Naive thymus-derived CD8-positive, alpha-beta T cell (primary cell): ENCODE measurements at regions not wholly inside any gene's neighbourhood (a gene's known extent, or its start where the extent isn't known, plus 50 kb on each side); places are given as distances from the start of the nearest gene placed in this dataset.

Source experiments
- ATAC-seq, 2 donors: fragments of 150-1000 bp; cut with Tn5 transposase in 1 of 2; sonication (Bioruptor Pico), chemical (Tn5 transposase) in 1 of 2; 1 replicate in 1 of 2; 2 replicates in 1 of 2; pipeline ENCODE4 v1.10.0; 2021; ENCODE audit warnings: mild to moderate bottlenecking in 2 of 2, moderate library complexity in 2 of 2
- POLR2A ChIA-PET: fragments of 350-600 bp; sonication (Branson Sonifier 250); formaldehyde crosslinking; loops from one replicate; lab custom pipeline; 2021; ENCODE audit warnings: antibody characterized with exemption; lab: Charles Lee
- DNase-seq, 10 donors: peaks; one replicate each; pipeline versions ENCODE4 v3.0.0 to v3.0.0-alpha.2; 2020 to 2022
- H3K27ac Mint-ChIP-seq, 10 donors: one replicate each; pipeline ENCODE4 v1.8.0; 2020 to 2022; ENCODE audit warnings: mild to moderate bottlenecking in 10 of 10, mixed read lengths in 10 of 10, moderate library complexity in 4 of 10, inconsistent platforms in 1 of 10
- H3K27me3 Mint-ChIP-seq, 5 donors: one replicate each; pipeline ENCODE4 v1.8.0; 2021 to 2022; ENCODE audit warnings: mixed read lengths in 5 of 5
- H3K36me3 Mint-ChIP-seq, 3 donors: one replicate each; pipeline ENCODE4 v1.8.0; 2020 to 2022; ENCODE audit warnings: mixed read lengths in 3 of 3, mild to moderate bottlenecking in 2 of 3, inconsistent platforms in 1 of 3
- H3K4me1 Mint-ChIP-seq, 4 donors: one replicate each; pipeline ENCODE4 v1.8.0; 2021 to 2022; ENCODE audit warnings: mixed read lengths in 4 of 4
- H3K4me3 Mint-ChIP-seq, 10 donors: one replicate each; pipeline ENCODE4 v1.8.0; 2020 to 2022; ENCODE audit warnings: mild to moderate bottlenecking in 10 of 10, mixed read lengths in 10 of 10, moderate library complexity in 6 of 10, inconsistent platforms in 1 of 10
- H3K9me3 Mint-ChIP-seq, 9 donors: one replicate each; pipeline ENCODE4 v1.8.0; 2020 to 2022; ENCODE audit warnings: mixed read lengths in 9 of 9, mild to moderate bottlenecking in 3 of 9, inconsistent platforms in 1 of 9, moderate library complexity in 1 of 9

DNA sequence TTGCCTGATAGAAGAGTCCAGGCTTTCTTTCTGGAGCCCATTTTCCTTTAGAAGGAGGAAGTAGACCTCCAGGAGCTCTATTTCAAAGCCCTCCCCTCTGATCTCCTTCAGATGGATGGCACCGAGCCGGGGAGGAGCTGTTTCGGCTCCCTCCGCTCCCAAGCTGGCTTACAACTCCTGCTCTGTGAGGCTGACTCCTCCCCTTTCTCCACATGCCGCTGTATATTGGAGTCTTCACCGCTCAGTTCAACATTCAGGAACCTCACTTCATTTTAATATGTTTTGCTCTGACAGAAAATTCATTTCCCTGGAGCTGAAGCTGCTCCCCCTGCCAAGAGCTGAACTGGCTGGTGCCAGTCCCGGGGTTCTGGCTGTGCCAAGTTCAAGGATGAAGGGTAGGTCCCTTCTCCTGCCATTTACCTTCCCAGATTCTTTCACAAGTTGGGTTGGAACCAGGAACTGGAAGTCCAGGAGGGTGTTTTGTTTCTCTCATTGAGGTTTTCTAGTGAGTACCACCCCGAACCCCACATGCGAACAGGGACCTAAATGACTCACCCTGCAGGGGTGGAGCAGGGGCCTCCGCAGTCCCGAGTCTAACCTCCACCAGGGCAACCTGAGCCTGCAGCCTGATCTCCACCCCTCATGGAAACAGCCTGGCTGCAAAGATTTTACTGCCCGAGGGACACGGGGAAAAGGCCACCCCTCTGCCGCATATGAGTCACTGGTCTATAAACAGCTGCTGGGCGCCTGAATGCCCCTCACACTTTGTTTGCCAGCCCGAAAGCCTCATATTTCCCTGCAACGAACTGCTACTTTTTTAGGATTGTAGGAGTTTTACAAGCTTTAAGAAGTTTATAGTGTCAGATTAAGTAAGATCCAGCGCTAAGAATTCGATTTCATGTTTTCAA, 68.6 kb upstream of the FOXA2 start:
- DNase-seq (peak in 1 of 10 donors; percentile 55), ATAC-seq (no peak)
- peaks cover 0 to 6% (median 2%) of the 10 kb centered on the region in 5 donors for H3K27me3 Mint-ChIP-seq
- H3K4me3 Mint-ChIP-seq, result no peak overlapping the region
- POLR2A ChIA-PET, result no interaction called here
- no peaks in the 10 kb centered on the region for H3K4me1 Mint-ChIP-seq
- H3K9me3 Mint-ChIP-seq, result peaks cover 0 to 12% (median 2%) of the 10 kb centered on the region in 9 donors
- H3K36me3 Mint-ChIP-seq, result no peaks in the 10 kb centered on the region
- no peak overlapping the region for H3K27ac Mint-ChIP-seq

DNA sequence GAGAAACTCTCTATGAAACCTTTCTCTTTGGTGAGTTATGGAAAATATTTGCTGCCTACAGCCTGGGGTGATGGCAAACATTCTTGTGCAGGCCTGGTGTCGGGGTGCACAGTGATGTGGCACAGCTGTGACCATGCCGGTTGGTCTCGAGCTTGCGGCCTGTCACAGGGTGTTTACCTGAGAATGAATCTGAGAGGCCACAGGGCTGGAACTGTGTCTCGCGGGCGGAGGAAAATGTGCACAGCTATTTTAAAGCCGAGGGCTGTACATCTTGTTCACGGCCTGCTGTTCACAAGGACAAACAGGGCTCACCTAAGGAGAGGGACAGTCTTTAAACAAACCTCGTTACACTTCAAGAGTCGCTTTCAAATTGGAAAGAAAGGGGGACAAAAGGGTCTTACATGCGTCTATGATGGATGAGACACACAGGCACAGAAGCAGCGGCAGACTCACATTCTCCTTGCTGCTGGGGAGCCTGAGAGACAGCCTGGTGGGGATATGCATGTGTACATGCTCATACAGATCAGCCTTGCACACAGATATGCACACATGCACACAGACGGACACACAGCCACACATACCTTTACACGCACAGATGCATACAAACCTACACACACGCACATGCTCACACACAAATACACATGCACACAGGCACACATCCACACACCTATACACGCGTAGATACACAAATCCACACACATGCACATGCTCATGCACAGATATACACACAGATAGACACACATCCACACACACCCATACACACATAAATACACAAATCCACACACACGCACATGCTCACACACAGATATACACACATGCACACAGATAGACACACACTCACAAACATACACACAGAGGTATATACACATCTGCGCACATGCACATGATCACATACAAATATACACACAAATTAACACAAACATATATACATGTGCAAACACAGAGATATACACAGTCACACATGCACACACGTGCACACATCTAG, 69.6 kb upstream of the FOXA2 start:
- H3K4me3 Mint-ChIP-seq, result no peak overlapping the region
- no peaks in the 10 kb centered on the region for H3K36me3 Mint-ChIP-seq
- DNase-seq (no peak), ATAC-seq (no peak)
- peaks cover 0 to 6% (median 2%) of the 10 kb centered on the region in 5 donors for H3K27me3 Mint-ChIP-seq
- H3K9me3 Mint-ChIP-seq, result peaks cover 0 to 4% (median 2%) of the 10 kb centered on the region in 9 donors
- no peak overlapping the region for H3K27ac Mint-ChIP-seq
- no peaks in the 10 kb centered on the region for H3K4me1 Mint-ChIP-seq
- POLR2A ChIA-PET, result no interaction called here

DNA sequence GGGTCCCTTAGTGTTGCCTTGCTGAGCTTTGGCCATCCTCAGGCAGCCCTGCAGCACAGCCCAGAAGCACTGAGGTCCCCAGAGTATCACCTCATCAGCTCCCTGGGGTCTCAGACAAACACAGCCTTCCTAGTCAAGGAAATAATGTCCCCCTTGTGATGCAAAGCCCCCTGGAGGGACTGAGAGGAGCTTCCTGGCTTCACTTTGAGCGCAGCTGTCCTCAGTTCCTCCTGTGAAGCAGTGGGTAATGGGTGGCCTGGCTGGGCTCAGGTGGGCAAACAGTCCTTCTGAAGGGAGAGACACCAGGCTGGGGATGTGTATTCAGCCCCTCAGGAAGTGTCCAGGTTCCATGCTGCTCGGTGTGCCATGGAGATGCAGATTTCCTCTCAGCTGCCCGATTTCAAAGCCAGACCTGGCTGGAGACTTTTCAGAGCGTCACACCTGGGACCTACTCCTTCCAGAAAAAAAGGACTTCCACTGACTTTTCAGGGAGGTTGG, 79.2 kb upstream of the FOXA2 start:
- H3K27me3 Mint-ChIP-seq, result peaks cover 0 to 15% (median 11%) of the 10 kb centered on the region in 5 donors
- DNase-seq (no peak), ATAC-seq (no peak)
- no peaks in the 10 kb centered on the region for H3K4me1 Mint-ChIP-seq
- peaks cover 0 to 13% (median 8%) of the 10 kb centered on the region in 9 donors for H3K9me3 Mint-ChIP-seq
- no peak overlapping the region for H3K27ac Mint-ChIP-seq
- POLR2A ChIA-PET, result no interaction called here
- H3K36me3 Mint-ChIP-seq, result no peaks in the 10 kb centered on the region
- H3K4me3 Mint-ChIP-seq, result no peak overlapping the region

DNA sequence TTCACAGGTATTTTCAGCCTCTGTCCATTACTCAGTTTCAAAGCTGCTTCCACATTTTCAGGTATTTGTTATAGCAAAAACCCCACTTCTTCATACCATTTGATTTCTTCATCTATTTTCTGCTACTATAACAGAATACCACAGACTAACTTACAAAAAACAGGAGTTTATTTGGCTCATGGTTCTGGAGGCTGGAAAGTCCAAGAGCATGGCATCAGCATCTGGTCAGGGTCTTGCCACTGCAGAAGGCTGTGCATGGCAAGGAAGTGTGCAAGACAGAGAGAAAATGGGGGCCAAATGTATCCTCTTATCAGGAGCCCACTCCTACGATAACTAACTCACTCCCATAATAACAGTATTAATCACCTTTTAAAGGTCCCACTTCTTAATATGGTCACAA, 82.8 kb upstream of the FOXA2 start:
- Mint-ChIP-seq H3K27me3 (peaks cover 2 to 24% (median 15%) of the 10 kb centered on the region in 5 donors), H3K36me3 (peaks cover 0 to 9% (median 0%) of the 10 kb centered on the region in 3 donors), H3K9me3 (peaks cover 4 to 33% (median 23%) of the 10 kb centered on the region in 9 donors), H3K4me3 (no peak overlapping the region), H3K4me1 (no peaks in the 10 kb centered on the region), H3K27ac (no peak overlapping the region)
- DNase-seq (no peak), ATAC-seq (no peak)
- POLR2A ChIA-PET, result no interaction called here

DNA sequence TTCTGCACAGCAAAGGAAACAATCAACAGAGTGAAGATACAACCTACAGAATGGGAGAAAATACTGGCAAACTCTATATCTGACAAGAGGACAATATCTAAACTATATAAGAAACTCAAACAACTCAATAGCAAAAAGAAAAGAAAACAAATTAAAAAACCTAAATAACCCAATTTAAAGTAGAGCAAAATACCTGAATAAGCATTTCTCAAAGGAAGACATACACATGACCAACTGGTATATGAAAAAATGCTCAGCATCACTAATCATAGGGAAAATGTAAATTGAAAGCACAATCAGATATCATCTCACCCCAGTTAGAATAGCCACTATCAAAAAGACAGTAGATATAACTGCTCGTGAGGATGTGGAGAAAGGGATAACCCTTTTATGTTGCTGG, 87.8 kb upstream of the FOXA2 start:
- Mint-ChIP-seq H3K4me3 (no peak overlapping the region), H3K27me3 (peaks cover 2 to 15% (median 6%) of the 10 kb centered on the region in 5 donors), H3K27ac (no peak overlapping the region), H3K4me1 (no peaks in the 10 kb centered on the region), H3K9me3 (peaks cover 4 to 33% (median 18%) of the 10 kb centered on the region in 9 donors), H3K36me3 (peaks cover 0 to 9% (median 0%) of the 10 kb centered on the region in 3 donors)
- ATAC-seq (no peak), DNase-seq (no peak)
- POLR2A ChIA-PET, result no interaction called here

DNA sequence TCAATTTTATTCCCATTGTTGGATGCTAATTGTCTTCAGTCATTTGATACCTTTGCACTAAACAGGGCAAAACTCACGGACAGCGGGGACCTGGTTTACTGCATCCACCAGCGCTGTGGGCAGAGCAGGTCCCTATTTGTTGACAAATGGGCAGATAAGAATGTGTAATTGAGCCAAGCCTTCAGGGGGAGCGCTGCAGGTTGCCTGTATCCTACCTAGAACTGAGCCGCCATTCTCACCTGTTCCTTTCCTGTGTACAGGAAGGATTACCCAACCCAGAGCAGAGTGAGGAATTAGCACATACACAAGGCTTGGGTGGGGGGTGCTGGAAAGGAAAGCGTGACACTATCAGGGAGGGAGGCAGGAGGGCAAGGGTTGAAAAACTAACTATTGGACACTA, 89.1 kb upstream of the FOXA2 start:
- ATAC-seq (no peak), DNase-seq (no peak)
- Mint-ChIP-seq H3K27me3 (peaks cover 2 to 11% (median 4%) of the 10 kb centered on the region in 5 donors), H3K9me3 (peaks cover 4 to 25% (median 13%) of the 10 kb centered on the region in 9 donors), H3K27ac (no peak overlapping the region), H3K4me1 (no peaks in the 10 kb centered on the region), H3K4me3 (no peak overlapping the region), H3K36me3 (peaks cover 0 to 9% (median 0%) of the 10 kb centered on the region in 3 donors)
- POLR2A ChIA-PET, result no interaction called here

DNA sequence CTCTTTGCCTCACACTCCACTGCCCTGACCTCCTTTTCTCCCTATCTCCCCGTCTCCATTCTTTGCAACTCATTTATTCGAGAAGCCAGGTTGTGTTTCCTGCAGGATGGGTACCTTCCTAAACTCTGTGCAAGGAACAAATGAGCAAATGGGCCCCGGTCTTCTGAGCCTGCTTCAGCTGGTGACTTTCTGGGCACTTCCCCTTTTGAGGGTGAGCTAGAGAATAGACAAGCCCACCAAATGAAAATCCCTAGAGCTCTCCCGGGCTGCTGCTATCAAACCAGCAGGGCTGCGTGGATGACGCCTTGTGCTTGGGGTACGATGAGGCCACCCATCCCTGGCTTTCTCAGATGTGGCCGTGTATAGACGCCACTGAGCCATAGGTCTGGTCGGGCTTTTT, 91.0 kb upstream of the FOXA2 start:
- no peaks in the 10 kb centered on the region for H3K4me1 Mint-ChIP-seq
- no peaks in the 10 kb centered on the region for H3K36me3 Mint-ChIP-seq
- ATAC-seq, result no peak
- no peak for DNase-seq
- H3K4me3 Mint-ChIP-seq, result no peak overlapping the region
- H3K27ac Mint-ChIP-seq, result no peak overlapping the region
- peaks cover 0 to 15% (median 6%) of the 10 kb centered on the region in 9 donors for H3K9me3 Mint-ChIP-seq
- POLR2A ChIA-PET, result no interaction called here
- H3K27me3 Mint-ChIP-seq, result peaks cover 0 to 5% (median 3%) of the 10 kb centered on the region in 5 donors

DNA sequence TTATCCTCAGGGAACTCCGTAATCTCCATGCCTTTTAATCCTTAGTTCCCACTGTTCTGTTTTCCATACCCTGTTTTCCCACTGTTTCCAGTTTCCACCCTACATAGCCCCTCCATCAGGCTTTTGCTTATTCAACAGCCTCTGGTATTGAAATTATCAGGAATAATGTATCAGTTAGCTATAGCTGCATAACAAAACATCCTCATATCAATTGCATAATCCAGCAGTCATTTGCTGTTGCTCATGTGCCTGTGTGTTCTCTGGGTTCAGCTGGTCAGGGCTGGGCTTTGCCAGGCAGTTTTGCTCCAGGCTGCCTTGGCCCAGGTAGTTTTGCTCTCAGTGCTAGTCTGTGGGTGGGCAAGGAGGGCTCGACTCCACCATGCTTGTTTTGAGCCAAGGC, 94.3 kb upstream of the FOXA2 start:
- no peaks in the 10 kb centered on the region for H3K4me1 Mint-ChIP-seq
- no peak for ATAC-seq
- peaks cover 0 to 8% (median 2%) of the 10 kb centered on the region in 9 donors for H3K9me3 Mint-ChIP-seq
- no peak overlapping the region for H3K27ac Mint-ChIP-seq
- no peaks in the 10 kb centered on the region for H3K36me3 Mint-ChIP-seq
- DNase-seq, result no peak
- H3K4me3 Mint-ChIP-seq, result no peak overlapping the region
- H3K27me3 Mint-ChIP-seq, result peaks cover 0 to 8% (median 0%) of the 10 kb centered on the region in 5 donors
- POLR2A ChIA-PET, result no interaction called here

DNA sequence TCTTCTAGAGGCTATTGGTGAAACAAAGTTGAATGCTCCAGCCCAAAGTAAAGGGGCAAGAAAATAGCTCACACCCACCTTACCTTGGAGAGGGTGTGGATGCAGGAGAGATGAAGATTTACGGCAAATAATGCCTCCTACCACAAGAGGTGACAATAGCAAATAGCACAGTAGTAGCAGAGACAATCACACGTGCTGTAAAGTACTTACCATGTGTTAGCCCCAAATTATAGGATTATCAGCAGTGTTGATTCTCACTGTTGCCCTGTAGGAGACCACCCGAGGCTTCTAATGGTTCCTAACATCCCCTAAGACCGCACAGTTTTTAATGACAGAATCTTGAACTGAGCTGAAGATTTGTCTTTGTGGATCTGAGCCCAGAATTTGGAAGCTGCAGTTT, 94.8 kb upstream of the FOXA2 start:
- Mint-ChIP-seq H3K36me3 (no peaks in the 10 kb centered on the region), H3K9me3 (peaks cover 0 to 8% (median 2%) of the 10 kb centered on the region in 9 donors), H3K27ac (no peak overlapping the region), H3K27me3 (peaks cover 0 to 8% (median 0%) of the 10 kb centered on the region in 5 donors), H3K4me1 (no peaks in the 10 kb centered on the region), H3K4me3 (no peak overlapping the region)
- POLR2A ChIA-PET, result no interaction called here
- DNase-seq (no peak), ATAC-seq (no peak)

DNA sequence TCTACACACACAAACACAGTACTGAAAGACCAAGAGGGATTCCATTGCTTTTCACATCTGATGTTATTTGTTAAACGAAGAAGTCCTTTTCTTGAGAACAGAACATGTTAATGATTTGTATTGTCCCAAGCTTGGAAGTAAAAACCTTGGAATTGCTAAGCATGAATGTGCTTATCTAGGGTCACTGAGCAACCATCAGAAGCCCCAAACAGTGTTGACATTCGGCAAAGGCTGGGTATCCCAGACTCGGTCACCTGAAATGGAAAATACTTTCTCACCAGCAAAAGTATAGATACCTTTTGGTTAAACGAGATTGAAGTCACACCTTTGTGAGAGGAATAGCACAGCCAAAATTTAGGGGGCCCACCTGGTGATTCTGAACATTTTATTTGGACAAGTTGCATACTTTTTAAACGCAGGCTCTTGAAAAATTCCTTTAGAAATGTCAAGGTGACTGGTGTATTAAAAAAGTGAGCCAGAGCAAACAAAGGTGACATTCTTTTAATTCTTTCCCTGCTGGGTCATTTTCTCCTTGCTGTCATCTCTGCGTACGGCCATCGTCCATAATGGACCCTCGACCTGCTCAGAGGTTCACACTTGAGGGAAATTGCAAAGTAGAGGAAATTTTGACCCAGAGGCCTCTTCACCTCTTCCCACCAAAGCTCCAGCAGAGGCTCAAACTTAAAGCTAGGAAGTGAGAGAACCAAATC, 95.8 kb upstream of the FOXA2 start:
- ATAC-seq, result no peak
- Mint-ChIP-seq H3K36me3 (no peaks in the 10 kb centered on the region), H3K4me1 (peaks cover 0 to 2% (median 0%) of the 10 kb centered on the region in 4 donors), H3K4me3 (no peak overlapping the region), H3K9me3 (peaks cover 0 to 8% (median 1%) of the 10 kb centered on the region in 9 donors), H3K27me3 (peaks cover 0 to 12% (median 0%) of the 10 kb centered on the region in 5 donors), H3K27ac (no peak overlapping the region)
- DNase-seq, result no peak
- POLR2A ChIA-PET, result no interaction called here

DNA sequence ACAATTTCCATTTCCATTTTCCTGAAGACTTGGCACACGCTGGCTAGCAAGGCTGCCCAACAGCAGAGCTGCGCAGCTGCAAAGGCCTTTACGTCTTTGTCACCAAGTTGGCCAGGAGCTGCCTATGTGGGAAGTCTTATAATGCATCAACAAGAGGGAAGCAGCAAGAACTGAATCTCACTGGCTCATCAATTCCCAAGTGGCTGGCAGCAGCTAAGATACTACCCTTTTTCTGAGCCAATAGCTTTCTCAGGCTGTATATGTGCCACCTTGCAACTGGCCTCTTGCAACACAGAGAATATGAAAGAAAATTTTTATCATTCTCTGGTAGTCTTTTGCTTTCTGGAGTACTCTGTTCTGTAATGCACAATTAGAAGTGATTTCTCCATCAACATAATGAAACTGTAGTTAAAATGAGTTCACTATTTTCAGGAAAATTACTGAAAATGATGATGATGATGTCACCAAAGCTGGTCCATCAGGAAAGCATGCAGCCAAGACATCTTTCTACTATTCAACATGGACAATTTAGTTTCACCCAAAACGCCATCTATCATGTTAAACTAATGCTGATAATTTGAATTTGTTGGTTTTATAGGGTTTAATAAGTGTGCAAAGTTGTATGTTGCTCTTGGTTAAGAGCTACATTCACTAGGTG, 97.3 kb upstream of the FOXA2 start:
- Mint-ChIP-seq H3K27ac (no peak overlapping the region), H3K4me1 (peaks cover 0 to 2% (median 0%) of the 10 kb centered on the region in 4 donors), H3K9me3 (peaks cover 0 to 8% (median 0%) of the 10 kb centered on the region in 9 donors), H3K27me3 (peaks cover 0 to 18% (median 2%) of the 10 kb centered on the region in 5 donors), H3K36me3 (no peaks in the 10 kb centered on the region), H3K4me3 (no peak overlapping the region)
- POLR2A ChIA-PET, result no interaction called here
- ATAC-seq (no peak), DNase-seq (no peak)
